Esophagus muscularis mucosa (tissue), 4 donors: ENCODE measurements at regions not wholly inside any gene's neighbourhood (a gene's known extent, or its start where the extent isn't known, plus 50 kb on each side); places are given as distances from the start of the nearest gene placed in this dataset.

Experiments
- DNase-seq: peaks from one replicate; pipeline ENCODE4 v3.0.0-alpha.2; 2017; ENCODE audit errors: extremely low spot score
- H3K27ac ChIP-seq, 4 donors: fragments of 200-600 bp; sonication (generic); replicated peaks in 1 of 4; 1 replicate in 3 of 4; 2 replicates in 1 of 4; pipeline ENCODE4 v1.5.1; 2016 to 2019; ENCODE audit warnings: mild to moderate bottlenecking in 1 of 4
- H3K27me3 ChIP-seq, 4 donors: fragments of 200-600 bp; sonication (generic); one replicate each; pipeline versions ENCODE4 v1.5.1 to v1.6.0; 2016 to 2019
- H3K36me3 ChIP-seq, 4 donors: fragments of 200-600 bp; sonication (generic); one replicate each; pipeline ENCODE4 v1.5.1; 2016 to 2019
- H3K4me1 ChIP-seq, 4 donors: fragments of 200-600 bp; sonication (generic); one replicate each; pipeline ENCODE4 v1.5.1; 2016 to 2019
- H3K4me3 ChIP-seq, 4 donors: fragments of 200-600 bp; sonication (generic); 1 replicate in 2 of 4; 2 replicates in 2 of 4; pipeline ENCODE4 v1.5.1; 2016 to 2019; ENCODE audit warnings: mild to moderate bottlenecking in 4 of 4, moderate library complexity in 1 of 4
- H3K9me3 ChIP-seq, 4 donors: fragments of 200-600 bp; sonication (generic); 1 replicate in 3 of 4; 2 replicates in 1 of 4; pipeline ENCODE4 v1.5.1; 2016 to 2019
- EP300 ChIP-seq: sonication (generic); formaldehyde crosslinking; IDR thresholded peaks from one replicate; pipeline ENCODE4 v1.6.1; 2017; ENCODE audit warnings: antibody characterized with exemption
- POLR2A ChIP-seq: fragments of 450-650 bp; IDR thresholded peaks from one replicate; pipeline ENCODE4 v1.6.1; 2017; ENCODE audit warnings: antibody characterized with exemption, moderate library complexity, mild to moderate bottlenecking, low read depth
- POLR2AphosphoS5 ChIP-seq, 2 donors: sonication (generic); formaldehyde crosslinking; IDR thresholded peaks; one replicate each; pipeline ENCODE4 v1.6.1; 2017; ENCODE audit warnings: antibody characterized with exemption in 2 of 2
- WGBS: methylation state at CpG from one replicate; pipeline ENCODE4 v1.1.5; 2018; 5-methylcytosine and 5-hydroxymethylcytosine counted together
- intact Hi-C: fragments of 100-400 bp; cut with DNase I; formaldehyde crosslinking; loops from one replicate; pipeline ENCODE4 v1.15.1; 2023
- TF ChIP-seq, protein P1 (sequence below), 3 experiments: fragments of 200-600 bp in 2 of 3; fragments of 450-650 bp in 1 of 3; sonication (generic) in 2 of 3; IDR thresholded peaks; one replicate each; pipeline ENCODE4 v1.5.1; 2017 to 2019; ENCODE audit warnings: antibody characterized with exemption in 3 of 3, mild to moderate bottlenecking in 2 of 3, moderate library complexity in 1 of 3

GRCh38 chr9:20032413-20033006 lies 243.7 kb upstream of the SLC24A2 start:
- intact Hi-C loops = no loop called here
- peaks cover 6 to 22% (median 8%) of the 10 kb centered on the region in 4 donors for H3K4me1 ChIP-seq
- 88% methylated on average over 8 of the region's 8 CpGs for WGBS
- H3K27ac ChIP-seq = no peak overlapping the region
- TF ChIP-seq EP300 (no peak), POLR2AphosphoS5 (IDR thresholded peaks at IDR 0.05) (no peak)
- H3K4me3 ChIP-seq = no peak overlapping the region
- H3K36me3 ChIP-seq = no peaks in the 10 kb centered on the region
- H3K27me3 ChIP-seq = no peaks in the 10 kb centered on the region
- no peak for DNase-seq
- H3K9me3 ChIP-seq = no peaks in the 10 kb centered on the region

DNA sequence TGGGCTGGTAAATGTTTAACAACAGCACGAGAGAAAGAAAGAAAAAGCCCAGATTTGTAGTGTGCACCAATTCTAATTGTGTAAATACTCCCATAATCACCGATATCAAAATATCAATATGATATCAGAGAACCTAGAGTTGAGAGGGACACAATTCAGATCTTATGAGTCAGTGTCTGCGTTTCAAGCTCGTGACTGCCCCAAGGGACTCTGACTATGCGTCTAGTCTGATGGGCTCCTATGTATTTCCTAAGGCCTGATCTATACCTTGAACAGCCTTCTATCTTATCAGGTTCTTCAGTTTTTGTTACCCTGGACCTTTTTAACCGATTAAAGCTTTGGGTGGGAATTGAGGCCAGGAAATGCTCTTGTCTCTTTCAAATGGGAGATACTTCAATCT lies 243.0 kb upstream of the SLC24A2 start:
- no peak overlapping the region for H3K27ac ChIP-seq
- no peaks in the 10 kb centered on the region for H3K9me3 ChIP-seq
- H3K4me1 ChIP-seq = peaks cover 6 to 25% (median 8%) of the 10 kb centered on the region in 4 donors
- intact Hi-C loops = no loop called here
- no peak overlapping the region for H3K4me3 ChIP-seq
- 85% methylated on average over 6 of the region's 6 CpGs for WGBS
- no peaks in the 10 kb centered on the region for H3K27me3 ChIP-seq
- TF ChIP-seq, protein P1, sequence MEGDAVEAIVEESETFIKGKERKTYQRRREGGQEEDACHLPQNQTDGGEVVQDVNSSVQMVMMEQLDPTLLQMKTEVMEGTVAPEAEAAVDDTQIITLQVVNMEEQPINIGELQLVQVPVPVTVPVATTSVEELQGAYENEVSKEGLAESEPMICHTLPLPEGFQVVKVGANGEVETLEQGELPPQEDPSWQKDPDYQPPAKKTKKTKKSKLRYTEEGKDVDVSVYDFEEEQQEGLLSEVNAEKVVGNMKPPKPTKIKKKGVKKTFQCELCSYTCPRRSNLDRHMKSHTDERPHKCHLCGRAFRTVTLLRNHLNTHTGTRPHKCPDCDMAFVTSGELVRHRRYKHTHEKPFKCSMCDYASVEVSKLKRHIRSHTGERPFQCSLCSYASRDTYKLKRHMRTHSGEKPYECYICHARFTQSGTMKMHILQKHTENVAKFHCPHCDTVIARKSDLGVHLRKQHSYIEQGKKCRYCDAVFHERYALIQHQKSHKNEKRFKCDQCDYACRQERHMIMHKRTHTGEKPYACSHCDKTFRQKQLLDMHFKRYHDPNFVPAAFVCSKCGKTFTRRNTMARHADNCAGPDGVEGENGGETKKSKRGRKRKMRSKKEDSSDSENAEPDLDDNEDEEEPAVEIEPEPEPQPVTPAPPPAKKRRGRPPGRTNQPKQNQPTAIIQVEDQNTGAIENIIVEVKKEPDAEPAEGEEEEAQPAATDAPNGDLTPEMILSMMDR (IDR thresholded peaks at IDR 0.05) = no peak
- no peak for TF ChIP-seq POLR2AphosphoS5 (IDR thresholded peaks at IDR 0.05)
- no peak for TF ChIP-seq POLR2A
- TF ChIP-seq EP300 = no peak
- no peak for DNase-seq
- H3K36me3 ChIP-seq = no peaks in the 10 kb centered on the region

- DNase-seq = no peak
- 91% methylated on average over 2 of the region's 2 CpGs for WGBS
- intact Hi-C loops = no loop called here
- H3K27me3 ChIP-seq = no peaks in the 10 kb centered on the region
- no peaks in the 10 kb centered on the region for H3K36me3 ChIP-seq
- no peaks in the 10 kb centered on the region for H3K9me3 ChIP-seq
- H3K27ac ChIP-seq = no peak overlapping the region
- H3K4me1 ChIP-seq = peaks cover 6 to 25% (median 8%) of the 10 kb centered on the region in 4 donors
- no peak overlapping the region for H3K4me3 ChIP-seq
- TF ChIP-seq, protein P1 (IDR thresholded peaks at IDR 0.05) = no peak
- TF ChIP-seq POLR2AphosphoS5 (IDR thresholded peaks at IDR 0.05) = no peak
- no peak for TF ChIP-seq POLR2A
- no peak for TF ChIP-seq EP300
Measured at GRCh38 chr9:20030671-20031070, 241.8 kb upstream of the SLC24A2 start.

DNA sequence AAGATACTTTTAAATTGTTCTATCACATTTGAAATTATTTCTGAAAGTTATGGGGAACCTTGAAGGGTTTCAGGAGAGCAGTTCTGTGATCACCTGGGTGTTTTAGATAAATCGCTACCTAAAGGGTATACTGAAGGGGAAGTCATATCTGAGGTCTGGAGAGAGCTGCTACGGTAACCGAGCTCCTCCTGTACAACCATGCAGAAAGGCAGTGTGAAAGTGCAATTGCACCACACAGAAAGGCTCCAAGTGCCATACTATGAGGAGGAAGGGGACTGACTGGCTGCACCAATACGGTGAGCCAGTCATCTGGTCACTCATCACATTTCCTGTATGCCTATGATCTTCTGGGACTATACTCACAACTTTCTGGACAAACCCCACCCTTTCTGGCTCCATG lies 241.4 kb upstream of the SLC24A2 start:
- Histone ChIP-seq H3K4me1 (peaks cover 6 to 25% (median 8%) of the 10 kb centered on the region in 4 donors), H3K4me3 (no peak overlapping the region), H3K9me3 (no peaks in the 10 kb centered on the region), H3K27ac (no peak overlapping the region), H3K27me3 (no peaks in the 10 kb centered on the region), H3K36me3 (no peaks in the 10 kb centered on the region)
- no peak for DNase-seq
- TF ChIP-seq EP300 (no peak), POLR2A (no peak), POLR2AphosphoS5 (IDR thresholded peaks at IDR 0.05) (no peak)
- TF ChIP-seq, protein P1 (IDR thresholded peaks at IDR 0.05) = no peak
- 100% methylated on average over 4 of the region's 4 CpGs for WGBS
- intact Hi-C loops = no loop called here

- DNase-seq = no peak
- intact Hi-C loops = no loop called here
- 53% methylated on average over 5 of the region's 5 CpGs for WGBS
Measured at GRCh38 chr9:20028849-20029231, 240.0 kb upstream of the SLC24A2 start.

More at GRCh38 chr9:20028849-20029231, 240.0 kb upstream of the SLC24A2 start:
- H3K9me3 ChIP-seq = no peaks in the 10 kb centered on the region
- H3K36me3 ChIP-seq = no peaks in the 10 kb centered on the region
- H3K4me3 ChIP-seq = no peak overlapping the region
- H3K27ac ChIP-seq = no peak overlapping the region
- H3K27me3 ChIP-seq = no peaks in the 10 kb centered on the region
- H3K4me1 ChIP-seq = peaks cover 4 to 23% (median 5%) of the 10 kb centered on the region in 4 donors
- TF ChIP-seq EP300 (no peak), POLR2AphosphoS5 (IDR thresholded peaks at IDR 0.05) (no peak), POLR2A (no peak)
- TF ChIP-seq, protein P1 (IDR thresholded peaks at IDR 0.05) = no peak
